OCI-M2 (cell line): ENCODE measurements at regions not wholly inside any gene's neighbourhood (a gene's known extent, or its start where the extent isn't known, plus 50 kb on each side); places are given as distances from the start of the nearest gene placed in this dataset.

ENCODE experiments used
- DNase-seq: peaks from one replicate; lab custom pipeline; 2025; ENCODE audit not compliant: unreplicated experiment; lab: John Stamatoyannopoulos, UW

DNA sequence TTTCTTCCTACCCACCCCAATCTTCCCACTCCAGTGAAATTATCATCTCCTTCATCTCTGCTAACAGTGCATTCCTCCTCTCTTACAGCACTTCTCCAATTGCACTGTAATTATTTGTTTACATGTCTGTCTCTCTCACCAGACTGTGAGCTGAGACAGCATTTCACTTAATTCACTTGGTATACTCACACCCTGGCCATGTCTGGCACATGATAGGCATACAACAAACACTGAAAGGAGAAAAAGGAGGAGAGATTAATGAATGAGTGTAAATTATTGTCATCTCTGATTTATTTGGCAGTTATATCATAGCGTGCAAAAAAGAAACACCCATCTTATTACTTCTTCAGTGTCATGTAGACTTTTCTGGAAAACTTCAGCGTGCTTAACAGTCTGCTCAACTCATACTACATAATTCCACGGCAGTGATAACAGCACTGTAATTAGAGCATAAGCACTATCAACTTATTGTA is 452.3 kb downstream of the ADAMTS20 start:
- DNase-seq = no peak

DNA sequence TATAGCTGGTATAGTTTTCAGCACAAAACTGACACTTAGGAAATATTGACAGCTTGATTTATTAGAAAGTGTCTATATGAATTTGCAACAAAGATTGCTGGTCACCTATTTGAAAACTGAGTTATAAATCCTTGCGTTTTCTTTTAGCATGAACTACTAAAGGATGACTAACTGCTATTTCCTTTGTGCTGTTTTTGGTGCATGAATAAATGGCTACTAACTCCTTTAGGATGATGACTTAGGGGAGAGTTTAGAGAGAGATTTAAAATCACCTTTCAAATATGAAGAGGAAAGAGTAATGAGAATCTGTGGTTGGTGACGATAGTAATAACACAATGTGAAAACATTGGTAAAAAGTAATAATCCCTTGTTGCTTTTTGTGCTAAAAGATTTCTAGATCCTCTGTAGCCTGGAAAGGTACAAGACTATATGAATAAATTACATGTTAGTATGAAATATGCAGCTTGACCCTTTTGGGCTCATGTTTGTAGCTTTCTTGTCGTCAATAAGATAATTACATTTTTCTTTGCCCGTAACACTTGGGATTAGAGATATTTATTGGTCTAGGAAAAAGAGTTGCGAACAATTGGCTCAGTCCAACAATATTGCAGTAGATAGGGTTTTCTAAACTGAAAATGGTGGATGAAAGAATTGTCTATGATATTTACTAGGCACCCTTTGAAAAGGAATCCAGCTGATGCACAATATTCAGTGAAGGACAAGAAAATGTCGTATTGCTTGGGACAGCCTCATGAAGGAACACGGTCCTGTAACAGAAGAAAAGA is 453.0 kb downstream of the ADAMTS20 start:
- DNase-seq = no peak

DNA sequence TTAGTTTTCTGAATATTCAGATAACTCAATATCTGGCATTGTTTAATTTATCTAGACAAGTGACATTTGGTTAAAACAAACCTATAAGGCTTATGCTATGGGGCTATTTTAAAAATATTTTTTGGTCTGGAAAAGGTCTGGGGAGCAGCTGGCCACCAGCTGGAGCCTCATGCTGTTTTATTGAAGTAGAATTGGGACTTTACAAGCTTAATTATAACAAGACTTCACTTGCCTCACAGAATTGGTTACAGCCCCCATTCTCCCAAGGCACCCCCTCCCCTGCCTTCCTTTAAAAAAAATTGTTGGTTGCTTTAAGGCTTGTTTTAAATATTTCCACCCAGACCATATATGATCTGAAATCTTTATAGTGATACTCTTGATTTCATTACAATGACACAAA is 453.9 kb downstream of the ADAMTS20 start:
- DNase-seq = no peak

DNA sequence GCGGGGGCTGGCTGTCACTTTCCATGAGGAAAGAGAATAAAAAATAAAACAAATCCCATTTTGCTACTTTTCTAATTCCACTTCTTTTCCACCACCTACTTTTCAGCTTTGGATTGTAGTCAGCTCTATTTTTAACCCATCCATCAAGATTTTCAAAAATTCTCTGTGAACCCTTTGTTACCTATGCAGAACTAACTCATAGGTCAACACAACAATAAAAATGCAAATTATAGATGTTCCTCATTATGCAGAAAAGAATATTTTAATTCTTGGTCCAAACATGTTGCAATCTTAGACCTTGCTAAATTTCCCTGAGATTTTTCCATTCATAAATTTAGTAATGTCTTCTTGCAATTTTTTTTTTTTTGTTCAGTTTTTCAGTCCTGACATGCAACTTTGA is 454.5 kb downstream of the ADAMTS20 start:
- no peak for DNase-seq

DNA sequence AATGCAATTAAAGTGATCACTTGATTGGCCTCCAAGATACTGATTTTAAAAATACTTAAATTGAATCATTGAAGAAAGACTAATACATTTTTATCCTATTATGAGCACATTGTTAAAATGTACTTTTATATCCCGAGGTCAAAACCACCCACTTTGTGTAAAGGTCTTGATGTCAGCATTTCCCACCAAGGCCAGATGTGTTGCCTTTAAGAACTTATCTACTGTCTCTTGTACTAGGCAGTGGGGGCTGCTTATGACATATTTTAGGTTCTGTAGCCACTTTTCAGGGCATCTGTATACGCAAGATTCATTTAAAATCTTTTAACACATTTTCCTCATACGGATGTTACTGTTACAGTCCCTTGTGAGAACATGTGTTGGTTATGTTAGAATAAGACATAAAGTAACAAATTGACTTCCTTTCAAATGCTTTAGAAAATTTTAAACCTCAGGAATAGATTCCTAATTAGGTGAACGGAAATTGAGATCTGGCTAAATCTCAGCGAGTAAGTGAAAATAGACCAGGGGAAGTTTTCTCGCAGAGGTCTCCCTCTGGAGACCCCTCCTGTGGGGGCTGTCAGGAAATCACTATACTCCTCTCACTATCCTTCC is 456.2 kb downstream of the ADAMTS20 start:
- DNase-seq = no peak

DNA sequence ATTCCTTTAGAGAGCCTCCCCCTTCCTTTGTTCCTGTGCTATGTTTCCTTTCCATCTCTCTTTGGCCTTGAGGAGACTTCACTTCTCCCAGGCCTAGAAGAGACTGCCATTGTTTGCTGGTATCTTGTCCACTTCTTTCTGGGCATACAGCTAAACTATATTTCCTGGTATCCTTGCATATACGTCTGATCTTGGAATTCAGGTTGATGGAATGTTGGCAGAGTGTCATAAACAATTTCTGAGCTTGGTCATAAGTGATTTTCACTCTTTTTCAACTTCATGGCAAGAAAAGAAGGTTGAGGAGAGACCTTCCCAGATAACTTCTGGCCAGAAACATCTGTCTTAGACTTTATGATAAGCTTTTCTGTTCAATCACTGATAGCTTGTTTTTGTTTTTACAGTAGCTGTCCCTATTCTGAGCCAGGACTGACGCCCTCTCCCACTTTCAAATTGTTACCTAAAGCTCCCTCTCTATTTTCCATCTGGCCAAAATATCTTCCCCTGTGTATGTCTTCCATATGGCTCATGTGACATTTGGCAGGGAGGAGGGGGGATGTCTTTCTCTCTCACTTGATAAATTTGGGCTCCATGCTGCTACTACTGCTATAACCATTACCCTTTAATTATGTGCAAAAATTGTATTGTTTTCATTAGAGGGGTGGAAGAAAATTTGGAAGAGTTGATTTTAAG is 457.0 kb downstream of the ADAMTS20 start:
- no peak for DNase-seq

DNA sequence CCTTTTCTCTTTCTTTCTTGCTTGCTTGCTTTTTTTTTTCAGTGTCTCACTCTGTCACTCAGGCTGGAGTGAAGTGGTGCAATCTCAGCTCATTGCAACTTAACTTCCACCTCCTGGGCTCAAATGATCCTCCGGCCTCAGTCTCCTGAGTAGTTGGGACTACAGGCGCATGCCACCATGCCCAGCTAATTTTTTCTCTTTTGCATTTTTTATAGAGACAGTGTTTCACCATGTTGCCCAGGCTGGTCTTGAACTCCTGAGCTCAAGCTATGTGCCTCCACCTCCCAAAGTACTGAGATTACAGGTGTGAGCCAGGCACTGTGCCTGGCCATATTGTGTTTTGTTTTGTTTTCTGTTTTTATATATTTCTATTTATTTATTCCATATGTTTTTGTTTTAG is 461.0 kb downstream of the ADAMTS20 start:
- no peak for DNase-seq

DNA sequence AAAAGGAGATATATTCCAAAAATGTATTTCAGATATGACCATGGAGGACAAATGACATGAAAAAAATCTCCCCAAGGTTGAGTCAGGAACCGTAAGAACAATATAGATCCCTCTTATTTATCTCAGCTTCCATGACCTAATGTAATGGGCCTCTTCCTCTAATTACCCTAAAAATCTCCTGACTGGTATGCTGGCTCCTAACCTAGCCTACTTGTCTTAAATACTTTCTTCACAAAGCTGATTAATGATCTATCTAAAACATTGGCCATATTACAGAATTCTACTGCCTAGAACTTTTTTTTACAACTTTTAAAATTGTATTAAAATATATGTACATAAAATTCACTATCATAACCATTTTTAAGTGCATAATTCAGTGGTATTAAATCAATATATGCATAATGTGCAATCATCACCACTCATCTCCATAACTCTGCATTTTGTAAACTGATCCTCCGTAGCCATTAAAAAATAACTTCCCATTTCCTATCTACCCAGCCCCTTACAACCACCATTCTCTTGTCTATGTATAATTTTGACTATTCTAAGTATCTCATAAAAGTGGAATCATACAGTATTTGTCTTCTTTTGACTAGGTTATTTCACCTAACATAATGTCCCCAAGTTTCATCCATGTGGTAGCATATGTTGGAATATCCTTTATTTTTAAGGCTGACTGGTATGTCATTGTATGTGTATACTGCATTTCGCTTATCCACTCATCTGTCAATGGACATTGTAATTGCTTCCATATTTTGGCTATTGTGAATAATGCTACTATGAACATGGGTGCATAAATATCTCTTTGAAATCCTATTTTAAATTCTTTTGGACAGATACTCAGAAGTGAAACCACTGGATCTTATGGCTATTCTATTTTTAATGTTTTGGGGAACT is 464.6 kb downstream of the ADAMTS20 start:
- no peak for DNase-seq

DNA sequence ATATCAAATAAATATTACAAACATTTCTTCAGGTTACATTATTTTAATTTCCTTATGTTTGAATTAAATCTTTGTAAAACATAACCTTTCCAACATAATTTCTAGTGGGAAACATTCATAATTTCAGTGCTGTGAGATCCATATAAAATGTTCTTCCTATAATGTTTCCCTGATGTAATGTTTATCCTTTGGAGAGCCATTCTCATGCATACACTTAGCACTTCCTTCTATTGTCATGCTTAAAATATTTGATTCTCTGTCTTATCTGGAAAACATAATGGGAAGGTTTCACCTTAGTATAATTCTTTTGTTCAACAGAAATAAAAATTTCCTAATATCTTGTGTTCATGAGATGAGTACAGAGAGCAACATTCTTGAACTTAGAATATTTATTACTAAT is 472.5 kb downstream of the ADAMTS20 start:
- no peak for DNase-seq

DNA sequence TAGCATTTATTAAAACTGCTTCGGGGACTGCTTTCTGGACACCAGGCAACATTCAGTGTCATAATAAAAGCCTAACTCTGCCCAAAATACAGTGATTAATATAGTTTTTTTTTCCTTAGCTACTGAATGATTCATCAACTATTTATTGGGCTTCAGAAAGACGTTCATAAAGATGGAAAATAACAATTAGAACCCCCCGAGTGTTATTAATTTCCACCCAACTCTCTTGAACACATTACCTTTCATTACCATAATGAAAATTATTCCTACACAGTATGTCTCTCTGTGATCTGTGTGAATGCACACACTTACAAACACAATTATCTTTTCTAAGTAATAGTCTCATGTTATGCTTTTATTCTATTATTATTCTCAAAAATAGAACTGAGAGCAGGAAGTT is 473.0 kb downstream of the ADAMTS20 start:
- no peak for DNase-seq

DNA sequence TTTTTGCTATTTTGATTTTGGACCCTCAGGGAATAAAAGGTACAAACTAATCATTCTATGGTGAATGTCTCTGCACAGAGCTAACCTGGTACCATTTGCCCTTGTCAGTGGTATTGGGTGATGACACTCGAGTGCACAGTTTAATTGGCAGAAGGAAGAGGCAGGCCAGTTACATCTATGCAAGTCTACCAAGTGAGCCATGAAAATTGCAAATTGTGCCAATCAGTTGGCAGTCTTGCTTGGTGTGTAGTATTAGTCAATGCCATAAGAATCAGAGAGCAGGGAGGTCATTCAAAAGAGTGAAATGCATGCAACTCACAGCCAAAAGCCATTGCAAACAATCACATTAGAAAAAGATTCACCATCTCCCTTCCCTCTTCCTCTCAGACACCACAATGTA is 479.6 kb downstream of the ADAMTS20 start:
- no peak for DNase-seq

DNA sequence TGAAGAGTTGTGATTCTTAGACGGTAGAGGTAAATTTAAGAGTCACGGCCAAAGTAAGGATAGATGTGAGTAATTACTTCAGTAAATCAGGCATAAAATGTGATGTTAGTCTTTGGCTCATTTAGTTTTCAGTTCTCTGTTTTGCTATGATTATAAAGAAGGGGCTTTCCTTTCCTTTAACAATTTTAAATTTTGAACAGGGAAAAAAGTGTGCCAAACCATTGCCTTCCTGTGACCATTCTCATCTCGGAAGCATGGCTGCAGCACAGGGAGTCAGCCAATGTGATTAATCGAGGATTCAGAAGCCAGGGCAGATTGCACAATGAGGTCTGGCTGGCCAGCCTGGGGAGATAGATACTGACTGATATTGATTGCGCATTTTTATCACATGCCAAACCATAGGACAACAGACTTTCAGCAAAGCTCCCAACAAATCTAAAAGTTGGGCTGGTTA is 480.2 kb upstream of the PRICKLE1 start:
- no peak for DNase-seq

DNA sequence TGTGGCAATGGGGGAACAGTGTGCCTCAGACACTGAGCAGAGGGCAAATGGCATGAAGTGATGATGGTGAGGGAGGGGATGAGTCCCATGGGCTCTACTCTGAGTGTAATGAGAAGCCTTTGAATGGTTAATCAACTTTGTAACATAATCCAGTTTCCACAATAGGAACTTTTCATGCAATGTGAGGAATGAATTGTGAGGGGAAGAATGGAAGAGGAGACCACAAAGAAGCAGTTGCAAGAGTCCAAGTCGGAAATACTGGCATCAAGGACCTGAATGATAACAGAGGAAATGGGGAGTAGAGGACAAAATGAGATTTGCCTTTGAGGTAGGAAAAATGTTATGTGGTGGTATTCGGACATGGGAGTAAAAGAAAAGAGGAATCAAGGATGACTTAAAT is 476.9 kb upstream of the PRICKLE1 start:
- no peak for DNase-seq

DNA sequence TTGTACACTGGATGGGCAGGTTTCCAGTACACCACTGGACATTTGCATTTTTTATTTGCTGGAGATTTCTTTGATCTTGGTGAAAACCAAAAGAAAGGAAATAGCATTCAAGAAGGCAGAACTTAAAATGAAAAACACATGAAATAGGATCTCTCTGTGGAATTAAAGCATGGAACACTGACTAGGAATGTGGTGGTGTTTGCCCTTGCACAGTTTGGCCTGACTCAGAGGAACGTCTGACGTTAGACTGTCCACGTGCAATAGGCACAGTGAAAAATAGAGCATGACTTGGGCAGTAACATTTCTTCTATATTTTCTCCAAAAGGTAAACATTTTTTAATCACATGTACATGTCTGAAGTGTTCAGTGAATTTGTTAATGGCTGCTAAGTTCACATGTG is 474.1 kb upstream of the PRICKLE1 start:
- no peak for DNase-seq

DNA sequence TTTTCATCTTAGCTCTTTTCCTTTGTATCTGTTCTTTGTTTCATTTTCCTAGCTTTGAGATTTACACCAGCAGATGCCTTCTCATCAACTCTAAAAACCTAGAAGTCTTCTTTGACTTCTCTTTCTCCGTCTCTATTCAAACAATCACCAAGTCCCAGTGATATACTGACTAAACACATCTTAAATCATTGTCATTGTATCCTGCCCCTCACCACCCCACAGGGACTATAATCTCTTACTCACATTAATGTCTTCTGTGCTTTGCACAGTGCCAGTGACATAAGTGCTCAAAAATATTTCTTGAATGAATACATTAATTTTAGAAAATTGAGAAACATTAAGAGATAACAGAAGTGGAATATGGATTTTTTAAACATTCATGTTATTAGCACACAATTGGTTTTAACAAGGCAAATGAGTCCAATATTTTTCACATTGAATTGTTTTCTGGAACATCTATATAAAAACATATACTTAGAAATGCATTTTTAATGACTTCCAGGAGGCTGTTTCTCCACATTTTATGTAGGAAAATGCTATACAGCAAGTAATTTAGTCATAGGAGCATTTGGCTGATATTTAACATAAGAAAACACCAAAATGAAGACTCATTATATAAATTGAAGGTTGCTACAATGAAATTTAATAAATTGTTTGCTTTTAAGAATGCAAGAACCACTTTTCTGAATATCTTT is 472.8 kb upstream of the PRICKLE1 start:
- DNase-seq = no peak

DNA sequence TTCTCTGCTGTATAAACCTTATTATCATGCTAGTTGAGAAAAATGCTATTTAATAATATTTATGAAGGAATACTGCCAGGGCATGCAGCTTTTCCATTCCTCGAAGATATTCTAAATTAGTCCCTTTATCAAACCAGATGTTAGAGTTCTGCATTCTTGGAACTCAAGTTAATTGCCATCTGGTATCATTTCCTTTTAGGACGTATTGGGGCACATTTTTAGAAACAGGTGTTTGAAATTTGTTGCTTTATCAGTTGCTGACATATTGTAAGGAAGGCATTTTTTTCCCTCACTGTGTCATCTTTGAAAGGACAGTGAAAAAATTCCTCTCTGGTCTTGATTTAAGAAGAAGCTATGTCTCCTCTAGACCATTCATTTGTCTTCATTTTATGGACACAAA is 471.2 kb upstream of the PRICKLE1 start:
- no peak for DNase-seq

DNA sequence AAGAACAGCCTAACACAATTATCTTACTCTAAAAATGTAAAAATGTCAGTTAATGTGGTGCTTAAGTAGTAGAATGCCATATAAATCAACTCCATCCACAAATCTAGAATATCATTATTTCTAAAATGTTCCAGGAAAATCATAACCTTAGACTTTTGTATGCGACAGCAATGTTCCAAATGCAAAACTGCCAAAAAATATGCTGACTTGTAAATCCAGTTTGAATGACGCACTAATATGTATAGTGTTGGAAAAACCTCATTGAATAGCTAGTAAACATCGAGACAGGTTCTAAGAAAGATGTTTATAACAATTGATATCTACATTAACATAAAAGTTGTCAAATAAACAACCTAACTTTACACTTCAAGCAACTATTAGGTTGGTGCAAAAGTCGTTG is 469.1 kb upstream of the PRICKLE1 start:
- DNase-seq = no peak

DNA sequence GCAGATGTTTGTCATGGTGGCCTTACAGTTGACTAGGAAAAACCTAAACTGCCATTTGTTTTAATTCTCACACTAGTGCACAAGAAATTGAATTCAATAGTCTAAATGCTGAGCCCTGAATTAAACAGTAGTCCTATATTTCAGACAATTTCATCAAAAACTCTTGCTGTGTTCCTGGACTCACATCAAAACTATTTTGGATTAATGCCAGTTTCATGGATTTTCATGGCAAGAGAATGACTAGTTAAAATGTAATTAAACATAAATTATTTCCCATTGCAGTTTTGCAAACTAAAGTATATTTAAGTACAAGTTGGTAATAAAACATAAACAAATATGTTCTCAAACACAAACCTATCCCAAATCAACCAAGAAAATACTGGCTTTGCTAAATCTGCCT is 468.0 kb upstream of the PRICKLE1 start:
- DNase-seq = no peak

DNA sequence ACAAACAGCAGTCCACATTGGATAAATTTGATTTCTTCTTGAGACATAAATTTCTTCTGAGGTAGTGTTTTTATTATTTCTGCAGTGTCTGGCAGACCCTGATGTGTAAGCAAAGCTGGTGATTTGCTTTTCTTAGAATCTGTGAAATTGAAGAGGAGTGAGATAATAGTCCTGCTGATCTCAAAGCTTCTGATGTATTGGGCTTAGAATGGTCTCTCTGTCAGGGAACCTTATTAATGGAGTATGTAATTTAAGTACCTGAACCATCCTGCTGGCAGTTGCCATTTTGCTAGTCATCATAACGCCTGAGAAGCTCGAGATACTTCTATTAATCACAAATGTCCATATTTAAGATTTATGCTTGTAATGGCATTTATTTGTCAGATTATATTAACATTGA is 464.5 kb upstream of the PRICKLE1 start:
- DNase-seq = no peak

DNA sequence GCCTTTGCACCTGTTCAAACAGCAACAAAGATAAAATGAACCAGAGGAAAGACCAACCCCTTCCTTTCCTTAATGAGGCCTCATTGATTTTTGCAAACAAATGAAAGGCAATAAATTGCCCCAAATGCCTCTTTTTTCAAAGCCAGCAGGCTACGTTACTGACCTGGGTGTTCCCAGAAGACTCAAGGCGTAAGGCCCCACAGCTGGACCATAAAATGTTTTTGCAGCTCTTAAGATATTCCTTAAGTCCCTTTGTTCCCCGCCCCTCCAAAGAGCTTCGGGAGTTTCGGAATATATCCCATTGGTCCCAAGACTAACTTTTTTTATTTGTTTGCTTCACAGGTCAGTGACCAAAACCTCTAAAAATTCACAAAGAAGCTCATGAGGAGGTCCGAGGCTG is 462.9 kb upstream of the PRICKLE1 start:
- DNase-seq = no peak

DNA sequence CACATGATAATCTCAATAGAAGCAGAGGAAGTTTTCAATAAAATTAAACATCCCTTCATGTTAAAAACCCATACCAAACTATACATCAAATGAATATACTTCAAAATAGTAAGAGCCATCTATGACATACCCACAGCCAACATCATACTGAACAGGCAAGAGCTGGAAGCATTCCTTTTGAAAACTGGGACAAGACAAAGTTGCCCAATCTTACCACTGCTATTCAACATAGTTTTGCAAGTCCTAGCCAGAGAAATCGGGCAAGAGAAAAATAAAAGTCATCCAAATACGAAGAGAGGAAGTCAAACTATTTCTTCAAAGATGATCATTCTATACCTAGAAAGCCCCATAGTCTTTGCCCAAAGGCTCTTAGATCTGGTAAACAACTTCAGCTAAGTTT is 454.7 kb upstream of the PRICKLE1 start:
- no peak for DNase-seq
